ENCODE measurements at regions not wholly inside any gene's neighbourhood (a gene's known extent, or its start where the extent isn't known, plus 50 kb on each side); places are given as distances from the start of the nearest gene placed in this dataset.

DNA sequence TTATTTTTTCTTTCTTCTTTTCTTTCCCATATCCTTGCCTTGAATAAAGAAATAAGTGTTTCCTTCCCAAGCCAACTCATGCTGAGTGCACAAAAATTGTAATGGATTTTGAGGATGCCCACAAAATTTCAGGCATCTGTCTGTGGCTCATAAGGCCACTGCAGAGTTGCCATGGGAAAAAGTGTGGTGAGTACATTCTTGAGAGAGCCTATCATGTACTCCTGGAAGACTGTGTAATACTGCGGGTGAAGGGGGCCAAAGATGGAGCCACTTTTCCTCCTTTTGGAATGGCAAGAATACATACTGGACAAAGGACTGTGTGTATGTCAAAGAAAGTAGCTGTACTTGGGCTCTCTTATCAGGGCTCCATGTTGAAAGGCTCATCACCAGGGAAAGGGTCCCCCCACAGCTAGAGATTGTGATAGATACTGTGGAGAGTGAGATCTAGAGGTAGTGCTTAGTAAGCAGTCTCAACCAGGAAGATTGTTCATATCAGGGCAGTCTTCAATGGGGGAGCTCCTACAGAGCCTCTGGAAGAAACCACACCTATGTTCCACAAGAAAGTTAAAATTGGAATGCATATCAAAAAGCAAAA lies 341.6 kb upstream of the KCND2 start:
- no peaks in the 10 kb centered on the region for H3F3A ChIP-seq (ENCODE audit: control insufficient read depth, insufficient read depth)
- H3K4me2 ChIP-seq (ENCODE audit: low read length) = no peak overlapping the region
- no peaks in the 10 kb centered on the region for H3K36me3 ChIP-seq (ENCODE audit: control insufficient read depth, low read length)
- H3K27ac ChIP-seq (ENCODE audit: low read depth, low read length) = no peak overlapping the region
- no peak for TF ChIP-seq EZH2phosphoT487 (IDR thresholded peaks at IDR 0.05; ENCODE audit: borderline replicate concordance, low read length)
- TF ChIP-seq, protein P1, sequence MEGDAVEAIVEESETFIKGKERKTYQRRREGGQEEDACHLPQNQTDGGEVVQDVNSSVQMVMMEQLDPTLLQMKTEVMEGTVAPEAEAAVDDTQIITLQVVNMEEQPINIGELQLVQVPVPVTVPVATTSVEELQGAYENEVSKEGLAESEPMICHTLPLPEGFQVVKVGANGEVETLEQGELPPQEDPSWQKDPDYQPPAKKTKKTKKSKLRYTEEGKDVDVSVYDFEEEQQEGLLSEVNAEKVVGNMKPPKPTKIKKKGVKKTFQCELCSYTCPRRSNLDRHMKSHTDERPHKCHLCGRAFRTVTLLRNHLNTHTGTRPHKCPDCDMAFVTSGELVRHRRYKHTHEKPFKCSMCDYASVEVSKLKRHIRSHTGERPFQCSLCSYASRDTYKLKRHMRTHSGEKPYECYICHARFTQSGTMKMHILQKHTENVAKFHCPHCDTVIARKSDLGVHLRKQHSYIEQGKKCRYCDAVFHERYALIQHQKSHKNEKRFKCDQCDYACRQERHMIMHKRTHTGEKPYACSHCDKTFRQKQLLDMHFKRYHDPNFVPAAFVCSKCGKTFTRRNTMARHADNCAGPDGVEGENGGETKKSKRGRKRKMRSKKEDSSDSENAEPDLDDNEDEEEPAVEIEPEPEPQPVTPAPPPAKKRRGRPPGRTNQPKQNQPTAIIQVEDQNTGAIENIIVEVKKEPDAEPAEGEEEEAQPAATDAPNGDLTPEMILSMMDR (IDR thresholded peaks at IDR 0.05; ENCODE audit: low read depth, low read length, poor library complexity, severe bottlenecking) = no peak
- no peaks in the 10 kb centered on the region for H3K79me2 ChIP-seq (ENCODE audit: control insufficient read depth, low read length)
- H3K4me1 ChIP-seq (ENCODE audit: control insufficient read depth, low read length) = no peaks in the 10 kb centered on the region
- no peaks in the 10 kb centered on the region for H3K27me3 ChIP-seq (ENCODE audit: control insufficient read depth, low read length)
- no peak overlapping the region for H3K4me3 ChIP-seq (ENCODE audit: low read length)
- H3K9me3 ChIP-seq (ENCODE audit: control insufficient read depth, insufficient read depth, low read length) = no peaks in the 10 kb centered on the region
- no peaks in the 10 kb centered on the region for H4K20me1 ChIP-seq (ENCODE audit: control insufficient read depth, insufficient read depth, low read depth, low read length)
- no peaks in the 10 kb centered on the region for H3K9me2 ChIP-seq (replicated peaks; ENCODE audit: control insufficient read depth, low read length)

DNA sequence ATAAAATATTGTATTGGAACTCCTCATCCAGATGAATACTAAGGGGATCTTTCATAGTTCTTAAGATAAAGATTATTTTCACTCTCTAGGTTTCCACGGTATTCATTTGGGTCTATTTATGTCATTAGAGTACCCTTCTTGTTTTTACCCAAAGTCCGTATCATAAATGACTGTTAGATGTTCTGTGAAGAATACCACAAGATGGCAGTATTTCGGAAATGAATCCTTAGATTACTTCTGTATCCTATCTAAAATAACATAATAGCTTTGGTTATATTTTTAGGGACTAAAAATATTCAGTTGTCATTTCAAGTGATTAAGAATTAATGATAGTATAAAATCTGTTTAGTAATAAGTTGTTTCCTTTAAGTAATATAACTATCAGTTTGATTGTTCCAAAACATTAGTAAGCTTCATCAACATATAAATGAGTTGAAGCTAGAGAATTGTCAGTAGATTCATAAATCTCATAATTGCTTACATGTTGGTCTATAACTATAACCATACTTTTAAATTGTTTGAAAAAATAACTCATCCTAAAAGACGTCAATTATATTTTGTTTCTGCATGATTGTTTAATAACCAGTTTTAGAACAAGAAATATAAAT lies 337.5 kb upstream of the KCND2 start:
- Histone ChIP-seq H3K27me3 (ENCODE audit: control insufficient read depth, low read length) (no peaks in the 10 kb centered on the region), H3K4me1 (ENCODE audit: control insufficient read depth, low read length) (no peaks in the 10 kb centered on the region), H3K27ac (ENCODE audit: low read depth, low read length) (no peak overlapping the region), H3K36me3 (ENCODE audit: control insufficient read depth, low read length) (no peaks in the 10 kb centered on the region), H4K20me1 (ENCODE audit: control insufficient read depth, insufficient read depth, low read depth, low read length) (no peaks in the 10 kb centered on the region), H3K4me3 (ENCODE audit: low read length) (no peak overlapping the region), H3K79me2 (ENCODE audit: control insufficient read depth, low read length) (no peaks in the 10 kb centered on the region), H3F3A (ENCODE audit: control insufficient read depth, insufficient read depth) (no peaks in the 10 kb centered on the region), H3K9me3 (ENCODE audit: control insufficient read depth, insufficient read depth, low read length) (no peaks in the 10 kb centered on the region), H3K4me2 (ENCODE audit: low read length) (no peak overlapping the region), H3K9me2 (replicated peaks; ENCODE audit: control insufficient read depth, low read length) (no peaks in the 10 kb centered on the region)
- TF ChIP-seq, protein P1 (IDR thresholded peaks at IDR 0.05; ENCODE audit: low read depth, low read length, poor library complexity, severe bottlenecking) = peak; percentile 60
- TF ChIP-seq EZH2phosphoT487 (IDR thresholded peaks at IDR 0.05; ENCODE audit: borderline replicate concordance, low read length) = no peak

DNA sequence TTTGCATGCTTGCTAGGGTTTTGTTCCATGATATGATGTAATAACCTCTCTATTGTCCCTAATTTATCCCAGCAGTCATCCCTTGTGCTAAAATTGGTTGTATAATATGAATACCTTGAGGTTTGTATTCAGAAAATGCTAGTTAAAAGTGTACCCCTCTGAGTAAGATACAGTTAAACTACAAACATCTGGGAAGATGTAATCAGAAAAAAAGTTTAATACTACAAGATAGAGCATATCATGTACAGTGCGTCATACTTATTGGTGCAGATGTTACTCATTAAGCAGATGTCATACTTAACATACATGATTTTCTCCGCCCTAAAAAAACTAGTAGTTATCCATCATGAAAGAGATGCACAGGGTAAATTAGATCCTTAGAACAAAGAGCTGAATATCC lies 336.1 kb upstream of the KCND2 start:
- no peak overlapping the region for H3K4me2 ChIP-seq (ENCODE audit: low read length)
- TF ChIP-seq, protein P1 (IDR thresholded peaks at IDR 0.05; ENCODE audit: low read depth, low read length, poor library complexity, severe bottlenecking) = no peak
- TF ChIP-seq EZH2phosphoT487 (IDR thresholded peaks at IDR 0.05; ENCODE audit: borderline replicate concordance, low read length) = no peak
- H4K20me1 ChIP-seq (ENCODE audit: control insufficient read depth, insufficient read depth, low read depth, low read length) = no peaks in the 10 kb centered on the region
- no peaks in the 10 kb centered on the region for H3K4me1 ChIP-seq (ENCODE audit: control insufficient read depth, low read length)
- H3K27ac ChIP-seq (ENCODE audit: low read depth, low read length) = no peak overlapping the region
- no peak overlapping the region for H3K4me3 ChIP-seq (ENCODE audit: low read length)
- no peaks in the 10 kb centered on the region for H3K9me3 ChIP-seq (ENCODE audit: control insufficient read depth, insufficient read depth, low read length)
- H3K79me2 ChIP-seq (ENCODE audit: control insufficient read depth, low read length) = no peaks in the 10 kb centered on the region
- H3K27me3 ChIP-seq (ENCODE audit: control insufficient read depth, low read length) = no peaks in the 10 kb centered on the region
- no peaks in the 10 kb centered on the region for H3K9me2 ChIP-seq (replicated peaks; ENCODE audit: control insufficient read depth, low read length)
- no peaks in the 10 kb centered on the region for H3F3A ChIP-seq (ENCODE audit: control insufficient read depth, insufficient read depth)
- H3K36me3 ChIP-seq (ENCODE audit: control insufficient read depth, low read length) = no peaks in the 10 kb centered on the region

Measured in DOHH2 (cell line).